Subcutaneous abdominal adipose tissue (tissue), 5 donors: ENCODE measurements at regions not wholly inside any gene's neighbourhood (a gene's known extent, or its start where the extent isn't known, plus 50 kb on each side); places are given as distances from the start of the nearest gene placed in this dataset.

Experiments used
- H3K27ac ChIP-seq: one replicate; pipeline ENCODE4 v1.7.0; 2013; ENCODE audit warnings: low read depth, mild to moderate bottlenecking, inconsistent platforms, low read length, moderate library complexity
- H3K27me3 ChIP-seq, 5 donors: one replicate each; pipeline ENCODE4 v1.7.0; 2013; ENCODE audit warnings: low read length in 5 of 5, inconsistent platforms in 1 of 5; ENCODE audit not compliant: control insufficient read depth in 5 of 5, insufficient read depth in 4 of 5
- H3K36me3 ChIP-seq, 5 donors: one replicate each; pipeline ENCODE4 v1.7.0; 2013; ENCODE audit warnings: low read length in 5 of 5; ENCODE audit not compliant: control insufficient read depth in 5 of 5, insufficient read depth in 5 of 5
- H3K4me1 ChIP-seq, 5 donors: one replicate each; pipeline ENCODE4 v1.7.0; 2013; ENCODE audit warnings: low read length in 5 of 5, mild to moderate bottlenecking in 3 of 5, moderate library complexity in 1 of 5; ENCODE audit not compliant: control insufficient read depth in 5 of 5, insufficient read depth in 5 of 5
- H3K4me3 ChIP-seq, 5 donors: one replicate each; pipeline ENCODE4 v1.7.0; 2013; ENCODE audit warnings: low read length in 5 of 5, low read depth in 1 of 5
- H3K9ac ChIP-seq, 5 donors: one replicate each; pipeline ENCODE4 v1.7.0; 2013; ENCODE audit warnings: low read length in 5 of 5, mild to moderate bottlenecking in 4 of 5, moderate library complexity in 3 of 5
- H3K9me3 ChIP-seq, 5 donors: one replicate each; pipeline ENCODE4 v1.7.0; 2013; ENCODE audit warnings: low read length in 5 of 5; ENCODE audit not compliant: control insufficient read depth in 5 of 5
- donor health status: healthy.
- donor health status: healthy.
- donor health status: healthy.
- donor health status: healthy.
- donor health status: healthy.

- H3K27me3 ChIP-seq = no peaks in the 10 kb centered on the region
- H3K27ac ChIP-seq = no peak overlapping the region
- H3K9ac ChIP-seq = no peak overlapping the region
- no peaks in the 10 kb centered on the region for H3K9me3 ChIP-seq
- no peaks in the 10 kb centered on the region for H3K36me3 ChIP-seq
- H3K4me3 ChIP-seq = no peak overlapping the region
- H3K4me1 ChIP-seq = no peaks in the 10 kb centered on the region
These were observed 187.8 kb upstream of the MEX3C start for GRCh38 chr18:51385270-51385669.

- no peaks in the 10 kb centered on the region for H3K27me3 ChIP-seq
- H3K4me3 ChIP-seq = no peak overlapping the region
- no peaks in the 10 kb centered on the region for H3K9me3 ChIP-seq
- H3K27ac ChIP-seq = no peak overlapping the region
- H3K36me3 ChIP-seq = no peaks in the 10 kb centered on the region
- H3K4me1 ChIP-seq = no peaks in the 10 kb centered on the region
- no peak overlapping the region for H3K9ac ChIP-seq
These were observed 193.2 kb upstream of the MEX3C start for GRCh38 chr18:51390702-51391101.

- Histone ChIP-seq H3K9me3 (no peaks in the 10 kb centered on the region), H3K4me1 (no peaks in the 10 kb centered on the region), H3K9ac (no peak overlapping the region), H3K27ac (no peak overlapping the region), H3K27me3 (no peaks in the 10 kb centered on the region), H3K4me3 (no peak overlapping the region), H3K36me3 (no peaks in the 10 kb centered on the region)
These were observed 193.7 kb upstream of the MEX3C start for GRCh38 chr18:51391215-51391614.

- Histone ChIP-seq H3K9me3 (no peaks in the 10 kb centered on the region), H3K27ac (no peak overlapping the region), H3K4me1 (no peaks in the 10 kb centered on the region), H3K27me3 (no peaks in the 10 kb centered on the region), H3K9ac (no peak overlapping the region), H3K36me3 (no peaks in the 10 kb centered on the region), H3K4me3 (no peak overlapping the region)
These were observed 194.2 kb upstream of the MEX3C start for GRCh38 chr18:51391731-51392130.

GRCh38 chr18:51397347-51397962 lies 200.0 kb upstream of the MEX3C start:
- Histone ChIP-seq H3K27me3 (no peaks in the 10 kb centered on the region), H3K4me1 (peaks cover 0 to 13% (median 0%) of the 10 kb centered on the region in 5 donors), H3K4me3 (no peak overlapping the region), H3K27ac (no peak overlapping the region), H3K9me3 (no peaks in the 10 kb centered on the region), H3K9ac (no peak overlapping the region), H3K36me3 (no peaks in the 10 kb centered on the region)

- Histone ChIP-seq H3K27me3 (no peaks in the 10 kb centered on the region), H3K9ac (no peak overlapping the region), H3K4me1 (peaks cover 0 to 13% (median 0%) of the 10 kb centered on the region in 5 donors), H3K9me3 (no peaks in the 10 kb centered on the region), H3K36me3 (no peaks in the 10 kb centered on the region), H3K4me3 (no peak overlapping the region), H3K27ac (no peak overlapping the region)
These were observed 200.6 kb upstream of the MEX3C start for GRCh38 chr18:51398104-51398503.

GRCh38 chr18:51399491-51400122 lies 202.1 kb upstream of the MEX3C start:
- Histone ChIP-seq H3K9ac (no peak overlapping the region), H3K27ac (no peak overlapping the region), H3K36me3 (no peaks in the 10 kb centered on the region)

GRCh38 chr18:51400721-51401120 lies 203.2 kb upstream of the MEX3C start:
- Histone ChIP-seq H3K36me3 (no peaks in the 10 kb centered on the region), H3K4me1 (peaks cover 0 to 13% (median 0%) of the 10 kb centered on the region in 5 donors), H3K27me3 (no peaks in the 10 kb centered on the region), H3K9me3 (no peaks in the 10 kb centered on the region), H3K9ac (no peak overlapping the region), H3K27ac (no peak overlapping the region), H3K4me3 (no peak overlapping the region)

More at GRCh38 chr18:51399491-51400122, 202.1 kb upstream of the MEX3C start:
- Histone ChIP-seq H3K4me1 (peaks cover 0 to 13% (median 0%) of the 10 kb centered on the region in 5 donors), H3K9me3 (no peaks in the 10 kb centered on the region), H3K27me3 (no peaks in the 10 kb centered on the region), H3K4me3 (no peak overlapping the region)

- H3K27ac ChIP-seq = no peak overlapping the region
- no peak overlapping the region for H3K4me3 ChIP-seq
- no peaks in the 10 kb centered on the region for H3K36me3 ChIP-seq
- no peaks in the 10 kb centered on the region for H3K9me3 ChIP-seq
- H3K9ac ChIP-seq = no peak overlapping the region
- no peaks in the 10 kb centered on the region for H3K27me3 ChIP-seq
- H3K4me1 ChIP-seq = peaks cover 0 to 13% (median 0%) of the 10 kb centered on the region in 5 donors
These were observed 204.4 kb upstream of the MEX3C start for GRCh38 chr18:51401912-51402311.

- no peaks in the 10 kb centered on the region for H3K9me3 ChIP-seq
- H3K4me1 ChIP-seq = peaks cover 0 to 7% (median 0%) of the 10 kb centered on the region in 5 donors
- no peak overlapping the region for H3K4me3 ChIP-seq
- no peak overlapping the region for H3K27ac ChIP-seq
- H3K27me3 ChIP-seq = no peaks in the 10 kb centered on the region
- no peak overlapping the region for H3K9ac ChIP-seq
- H3K36me3 ChIP-seq = no peaks in the 10 kb centered on the region
These were observed 207.1 kb upstream of the MEX3C start for GRCh38 chr18:51404620-51405019.
